Prostate gland (tissue), 2 donors: ENCODE measurements at regions not wholly inside any gene's neighbourhood (a gene's known extent, or its start where the extent isn't known, plus 50 kb on each side); places are given as distances from the start of the nearest gene placed in this dataset.

Experiments
- DNase-seq: peaks from one replicate; pipeline ENCODE4 v3.0.0-alpha.2; 2019; ENCODE audit warnings: low spot score
- H3K27ac ChIP-seq, 2 donors: fragments of 200-600 bp; sonication (generic); 2 replicates each; pipeline ENCODE4 v1.5.1; 2017 to 2019
- H3K27me3 ChIP-seq: fragments of 200-600 bp; sonication (generic); replicated peaks from 2 replicates; pipeline ENCODE4 v1.5.1; 2019; ENCODE audit not compliant: insufficient read depth
- H3K36me3 ChIP-seq, 2 donors: fragments of 200-600 bp; sonication (generic); 1 replicate in 1 of 2; 2 replicates in 1 of 2; pipeline versions ENCODE4 v1.5.1 to v1.8.1; 2017 to 2019
- H3K4me1 ChIP-seq: fragments of 200-600 bp; sonication (generic); replicated peaks from 2 replicates; pipeline ENCODE4 v1.5.1; 2019
- H3K4me3 ChIP-seq, 2 donors: fragments of 200-600 bp; sonication (generic); 2 replicates each; pipeline ENCODE4 v1.5.1; 2017 to 2019
- H3K9me3 ChIP-seq: fragments of 200-600 bp; sonication (generic); 2 replicates; pipeline ENCODE4 v1.5.1; 2017
- POLR2A ChIP-seq: fragments of 450-650 bp; IDR thresholded peaks from one replicate; pipeline ENCODE4 v1.6.1; 2016; ENCODE audit warnings: antibody characterized with exemption, mild to moderate bottlenecking
- POLR2AphosphoS5 ChIP-seq: sonication (generic); formaldehyde crosslinking; IDR thresholded peaks from one replicate; pipeline ENCODE4 v1.6.1; 2017; ENCODE audit warnings: antibody characterized with exemption
- WGBS: methylation state at CpG from one replicate; pipeline ENCODE4 v1.1.5; 2018; 5-methylcytosine and 5-hydroxymethylcytosine counted together
- intact Hi-C: fragments of 100-400 bp; cut with DNase I; formaldehyde crosslinking; loops from one replicate; pipeline ENCODE4 v1.14.2; 2022
- TF ChIP-seq, protein P1 (sequence below), 4 experiments: fragments of 200-600 bp in 2 of 4; fragments of 450-650 bp in 2 of 4; sonication (generic) in 2 of 4; IDR thresholded peaks; 1 replicate in 3 of 4; 2 replicates in 1 of 4; pipeline ENCODE4 v1.5.1; 2016 to 2019; ENCODE audit warnings: antibody characterized with exemption in 4 of 4, mild to moderate bottlenecking in 2 of 4, moderate library complexity in 2 of 4

DNA sequence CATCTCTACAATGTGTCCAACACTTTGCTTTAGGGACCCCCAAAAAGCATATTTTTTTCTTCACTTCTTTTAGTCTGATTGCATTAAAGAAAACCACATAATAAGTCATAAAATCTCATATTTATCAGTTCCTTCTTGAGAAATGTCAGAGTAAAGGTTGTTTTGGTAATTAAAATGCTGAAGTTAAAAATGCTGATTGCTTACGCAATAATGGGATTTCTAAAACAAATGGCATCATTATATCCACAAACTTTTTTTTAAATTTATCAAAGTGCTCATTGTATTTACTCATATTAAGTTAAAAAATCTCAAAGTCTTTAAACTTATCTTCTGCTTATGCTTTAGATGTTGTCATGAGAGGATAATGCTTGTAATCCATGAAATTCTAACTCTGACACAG, 737.2 kb upstream of the ARGLU1 start:
- H3K36me3 ChIP-seq = no peaks in the 10 kb centered on the region
- H3K27ac ChIP-seq = no peak overlapping the region
- TF ChIP-seq, protein P1, sequence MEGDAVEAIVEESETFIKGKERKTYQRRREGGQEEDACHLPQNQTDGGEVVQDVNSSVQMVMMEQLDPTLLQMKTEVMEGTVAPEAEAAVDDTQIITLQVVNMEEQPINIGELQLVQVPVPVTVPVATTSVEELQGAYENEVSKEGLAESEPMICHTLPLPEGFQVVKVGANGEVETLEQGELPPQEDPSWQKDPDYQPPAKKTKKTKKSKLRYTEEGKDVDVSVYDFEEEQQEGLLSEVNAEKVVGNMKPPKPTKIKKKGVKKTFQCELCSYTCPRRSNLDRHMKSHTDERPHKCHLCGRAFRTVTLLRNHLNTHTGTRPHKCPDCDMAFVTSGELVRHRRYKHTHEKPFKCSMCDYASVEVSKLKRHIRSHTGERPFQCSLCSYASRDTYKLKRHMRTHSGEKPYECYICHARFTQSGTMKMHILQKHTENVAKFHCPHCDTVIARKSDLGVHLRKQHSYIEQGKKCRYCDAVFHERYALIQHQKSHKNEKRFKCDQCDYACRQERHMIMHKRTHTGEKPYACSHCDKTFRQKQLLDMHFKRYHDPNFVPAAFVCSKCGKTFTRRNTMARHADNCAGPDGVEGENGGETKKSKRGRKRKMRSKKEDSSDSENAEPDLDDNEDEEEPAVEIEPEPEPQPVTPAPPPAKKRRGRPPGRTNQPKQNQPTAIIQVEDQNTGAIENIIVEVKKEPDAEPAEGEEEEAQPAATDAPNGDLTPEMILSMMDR (IDR thresholded peaks at IDR 0.05) = no peak
- no peak for TF ChIP-seq POLR2AphosphoS5
- no peak for TF ChIP-seq POLR2A
- DNase-seq = no peak
- intact Hi-C loops = no loop called here
- H3K4me3 ChIP-seq = no peak overlapping the region
- no peaks in the 10 kb centered on the region for H3K27me3 ChIP-seq
- H3K9me3 ChIP-seq = no peaks in the 10 kb centered on the region
- 92% methylated on average over 1 of the region's 1 CpG for WGBS
- H3K4me1 ChIP-seq = no peaks in the 10 kb centered on the region

DNA sequence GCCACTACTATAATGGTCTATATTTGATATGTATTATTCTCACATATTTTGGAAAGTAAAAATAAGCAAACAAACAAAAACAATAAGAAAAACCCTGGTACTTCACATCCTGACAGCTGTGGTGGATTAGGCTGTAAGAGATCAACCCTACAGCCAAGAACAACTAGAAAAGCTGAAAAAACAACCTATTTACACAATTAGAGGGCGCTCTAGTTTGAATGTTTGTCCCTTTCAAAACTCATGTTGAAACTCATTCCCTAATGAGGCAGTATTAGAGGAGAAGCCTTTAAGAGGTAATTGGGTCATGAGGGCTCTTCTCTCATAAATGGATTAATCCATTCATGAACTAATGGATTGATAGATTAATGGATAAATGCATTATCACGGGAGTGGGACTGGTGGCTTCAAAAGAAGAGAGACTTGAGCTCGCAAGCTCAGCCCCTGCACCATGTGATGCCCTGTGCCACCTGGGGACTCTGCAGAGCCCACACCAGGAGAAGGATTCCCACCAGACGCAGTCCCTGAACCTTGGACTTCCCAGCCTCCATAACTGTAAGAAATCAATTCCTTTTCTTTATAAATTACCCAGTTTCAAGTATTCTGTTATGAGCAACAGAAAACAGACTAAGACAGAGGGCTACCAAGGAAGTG, 733.9 kb upstream of the ARGLU1 start:
- Histone ChIP-seq H3K36me3 (no peaks in the 10 kb centered on the region), H3K27me3 (no peaks in the 10 kb centered on the region), H3K4me3 (no peak overlapping the region), H3K9me3 (no peaks in the 10 kb centered on the region), H3K27ac (no peak overlapping the region), H3K4me1 (no peaks in the 10 kb centered on the region)
- no peak for DNase-seq
- intact Hi-C loops = no loop called here
- 77% methylated on average over 4 of the region's 4 CpGs for WGBS
- TF ChIP-seq, protein P1 (IDR thresholded peaks at IDR 0.05) = no peak
- TF ChIP-seq POLR2A = no peak

DNA sequence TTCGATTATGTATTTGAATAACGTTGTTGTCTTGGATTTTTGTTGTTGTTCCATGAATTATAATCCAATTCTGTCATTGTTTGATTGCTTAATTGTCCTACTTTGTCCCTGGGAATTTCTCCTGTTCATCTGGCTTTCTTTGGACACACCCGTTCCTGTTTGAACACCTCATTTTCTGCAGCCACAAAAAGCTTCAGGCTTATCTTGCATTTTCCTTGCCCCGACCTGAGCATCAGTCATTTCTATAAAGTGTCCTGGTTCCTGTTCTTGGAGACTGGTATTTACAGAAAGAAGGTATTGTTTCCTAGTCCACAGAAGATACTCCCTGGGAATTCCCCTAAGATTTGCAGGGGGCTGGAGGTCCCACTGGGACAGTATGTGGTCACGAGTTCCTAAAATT, 731.8 kb upstream of the ARGLU1 start:
- Histone ChIP-seq H3K4me1 (no peaks in the 10 kb centered on the region), H3K27ac (no peak overlapping the region), H3K9me3 (no peaks in the 10 kb centered on the region), H3K27me3 (no peaks in the 10 kb centered on the region), H3K4me3 (no peak overlapping the region), H3K36me3 (no peaks in the 10 kb centered on the region)
- WGBS = 61% methylated on average over 5 of the region's 5 CpGs
- TF ChIP-seq, protein P1 (IDR thresholded peaks at IDR 0.05) = no peak
- TF ChIP-seq POLR2AphosphoS5 (no peak), POLR2A (no peak)
- intact Hi-C loops = no loop called here
- DNase-seq = no peak

DNA sequence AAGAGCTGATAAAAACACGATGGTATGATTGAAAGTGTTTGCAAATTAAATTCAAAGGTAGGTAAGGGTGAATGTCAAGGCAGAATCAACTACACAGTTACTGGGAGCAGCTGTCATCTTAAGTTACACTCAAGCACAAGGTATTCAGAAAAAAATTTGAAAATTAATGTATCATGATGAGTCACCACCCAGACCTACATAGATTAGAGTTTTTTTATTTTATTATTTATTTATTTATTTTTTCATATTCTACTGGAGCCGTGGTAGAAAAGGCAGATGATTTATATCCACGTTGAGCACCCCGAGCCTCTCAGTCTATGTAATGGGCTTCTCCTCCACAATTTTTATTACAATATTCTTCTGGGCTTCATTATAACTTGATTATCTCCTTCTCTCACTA, 728.9 kb upstream of the ARGLU1 start:
- no peak overlapping the region for H3K4me3 ChIP-seq
- no peaks in the 10 kb centered on the region for H3K36me3 ChIP-seq
- no peak overlapping the region for H3K27ac ChIP-seq
- no peaks in the 10 kb centered on the region for H3K9me3 ChIP-seq
- no peaks in the 10 kb centered on the region for H3K4me1 ChIP-seq
- H3K27me3 ChIP-seq = no peaks in the 10 kb centered on the region
- DNase-seq = no peak
- 75% methylated on average over 4 of the region's 4 CpGs for WGBS
- intact Hi-C loops = no loop called here
- no peak for TF ChIP-seq POLR2A
- TF ChIP-seq, protein P1 (IDR thresholded peaks at IDR 0.05) = no peak
- TF ChIP-seq POLR2AphosphoS5 = no peak

DNA sequence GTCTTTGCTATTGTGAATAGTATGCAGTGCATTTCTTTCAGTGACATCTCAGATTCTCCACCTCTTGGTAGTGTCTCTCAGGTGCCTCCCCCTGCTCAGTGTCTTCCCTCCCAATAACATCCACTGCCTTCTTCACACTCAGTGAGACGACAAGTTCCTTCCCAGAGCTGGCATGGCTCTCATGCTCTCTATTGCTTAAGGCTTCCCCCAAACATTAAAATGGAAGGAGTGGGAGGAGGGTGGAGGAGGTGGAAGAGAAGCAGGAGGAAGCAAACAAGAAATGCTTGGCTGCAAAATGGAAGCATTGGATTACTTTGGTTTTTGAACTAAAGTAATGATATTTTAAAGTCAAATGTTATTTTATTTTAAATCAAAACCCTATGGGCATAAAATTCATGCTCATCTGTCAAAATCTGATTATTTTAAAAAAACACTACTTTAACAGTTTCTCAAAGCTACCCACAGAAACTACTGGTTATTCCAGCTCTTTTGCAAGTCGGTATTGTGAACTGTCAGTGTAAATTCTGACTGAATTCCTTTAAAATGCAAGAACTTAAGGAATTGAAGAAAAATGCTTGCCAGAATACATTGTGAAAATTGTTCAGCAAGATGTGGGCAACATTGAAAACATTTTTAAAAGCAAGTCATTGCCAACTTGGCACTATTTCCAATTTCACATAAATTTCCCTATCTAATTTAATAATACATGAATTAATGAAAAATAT, 727.6 kb upstream of the ARGLU1 start:
- Histone ChIP-seq H3K9me3 (no peaks in the 10 kb centered on the region), H3K36me3 (no peaks in the 10 kb centered on the region), H3K4me1 (no peaks in the 10 kb centered on the region), H3K27ac (no peak overlapping the region), H3K4me3 (no peak overlapping the region), H3K27me3 (no peaks in the 10 kb centered on the region)
- 80% methylated on average over 2 of the region's 2 CpGs for whole genome bisulfite sequencing
- TF ChIP-seq, protein P1 (IDR thresholded peaks at IDR 0.05) = no peak
- no peak for TF ChIP-seq POLR2AphosphoS5
- no peak for TF ChIP-seq POLR2A
- DNase-seq = no peak
- intact Hi-C loops = no loop called here
